Stimulated activated CD8-positive, alpha-beta memory T cell treated with anti-CD3 and anti-CD28 coated beads, Interleukin-2, amount 100 ng/mL, for 48 hours (primary cell): ENCODE measurements at regions not wholly inside any gene's neighbourhood (a gene's known extent, or its start where the extent isn't known, plus 50 kb on each side); places are given as distances from the start of the nearest gene placed in this dataset.

ENCODE experiments used
- DNase-seq, 2 donors: peaks; one replicate each; pipeline ENCODE4 v3.0.0-alpha.2; 2020; ENCODE audit warnings: low read depth in 2 of 2

GRCh38 chr6:90646940-90647339 lies 60.1 kb upstream of the MAP3K7 start:
- DNase-seq, result no peak

DNA sequence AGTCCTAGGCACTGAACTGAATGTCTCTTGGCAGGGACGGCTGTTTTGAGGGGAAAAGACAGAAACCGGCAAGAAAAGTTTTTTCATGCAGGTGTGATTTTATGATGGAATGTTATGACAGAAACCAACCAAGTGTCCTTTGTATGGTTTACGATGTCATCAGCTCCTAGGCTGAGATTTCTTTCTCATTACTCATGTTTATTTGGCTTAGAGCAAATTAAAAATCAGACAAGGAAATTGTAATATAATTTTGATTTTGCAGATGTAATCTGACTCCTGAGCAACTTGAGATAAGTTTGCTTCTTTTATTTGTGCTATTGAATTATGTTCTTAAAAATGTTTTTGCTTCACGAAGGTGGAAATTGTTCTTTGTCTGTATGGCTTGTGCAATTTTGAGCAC lies 58.8 kb upstream of the MAP3K7 start:
- no peak for DNase-seq

DNA sequence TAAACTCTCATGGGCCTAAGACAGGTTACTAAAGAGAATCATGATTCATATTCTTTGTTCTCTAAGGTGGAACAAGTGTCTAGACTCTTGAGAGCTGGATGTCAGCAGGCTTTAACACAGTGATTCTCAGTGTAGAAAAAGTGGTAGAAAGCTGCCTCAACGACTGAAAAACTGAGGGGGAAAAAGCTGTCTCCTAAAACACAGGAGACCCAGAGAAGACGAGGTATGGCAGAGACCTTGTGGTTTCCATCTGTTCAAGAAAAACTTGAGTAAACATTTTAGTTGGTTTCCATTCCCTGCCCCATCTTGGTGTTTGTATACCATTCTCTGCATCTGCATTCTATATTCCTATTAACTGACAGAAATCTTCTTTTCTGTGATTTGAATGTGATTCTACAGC lies 57.6 kb upstream of the MAP3K7 start:
- no peak for DNase-seq

DNA sequence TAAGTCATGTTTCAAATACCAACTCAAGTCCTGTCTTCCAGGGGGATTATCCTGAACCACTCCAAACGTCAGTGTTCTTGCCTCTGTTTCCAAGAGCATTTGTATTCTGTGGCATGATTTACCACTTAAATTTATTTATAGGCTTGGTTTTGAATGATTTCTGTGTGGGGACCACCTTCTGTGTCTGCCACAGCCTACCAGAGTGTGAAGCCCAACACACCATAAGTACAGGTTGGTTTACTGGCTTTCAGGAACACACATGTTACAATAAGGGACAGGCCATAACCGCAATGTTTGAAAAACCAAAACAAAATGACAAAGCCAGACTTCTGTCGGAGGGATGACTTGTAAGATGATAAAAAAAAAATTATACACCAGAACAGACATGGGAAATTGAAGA lies 56.5 kb upstream of the MAP3K7 start:
- no peak for DNase-seq

DNA sequence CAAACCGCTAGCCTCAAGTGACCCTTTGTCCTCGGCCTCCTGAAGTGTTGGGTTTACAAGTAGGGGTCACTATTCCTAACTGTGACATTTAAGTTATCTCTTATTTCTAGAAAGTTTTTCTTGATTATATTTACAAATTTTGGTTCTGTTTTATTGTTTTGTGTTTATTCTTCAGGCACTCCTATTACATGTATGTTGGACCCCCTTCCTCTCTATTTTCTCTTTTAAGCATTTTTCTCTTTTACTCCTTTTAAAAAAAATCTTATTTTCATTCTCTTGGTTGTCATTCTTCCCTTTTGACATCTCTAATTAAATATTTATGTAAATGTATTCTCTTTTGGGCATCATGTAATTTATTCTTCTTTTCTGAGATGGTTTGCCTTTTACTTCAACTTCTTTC lies 50.4 kb upstream of the MAP3K7 start:
- no peak for DNase-seq
